Esophagus muscularis mucosa (tissue), 4 donors: ENCODE measurements at regions not wholly inside any gene's neighbourhood (a gene's known extent, or its start where the extent isn't known, plus 50 kb on each side); places are given as distances from the start of the nearest gene placed in this dataset.

Experiments
- DNase-seq: peaks from one replicate; pipeline ENCODE4 v3.0.0-alpha.2; 2017; ENCODE audit errors: extremely low spot score
- H3K27ac ChIP-seq, 4 donors: fragments of 200-600 bp; sonication (generic); replicated peaks in 1 of 4; 1 replicate in 3 of 4; 2 replicates in 1 of 4; pipeline ENCODE4 v1.5.1; 2016 to 2019; ENCODE audit warnings: mild to moderate bottlenecking in 1 of 4
- H3K27me3 ChIP-seq, 4 donors: fragments of 200-600 bp; sonication (generic); one replicate each; pipeline versions ENCODE4 v1.5.1 to v1.6.0; 2016 to 2019
- H3K36me3 ChIP-seq, 4 donors: fragments of 200-600 bp; sonication (generic); one replicate each; pipeline ENCODE4 v1.5.1; 2016 to 2019
- H3K4me1 ChIP-seq, 4 donors: fragments of 200-600 bp; sonication (generic); one replicate each; pipeline ENCODE4 v1.5.1; 2016 to 2019
- H3K4me3 ChIP-seq, 4 donors: fragments of 200-600 bp; sonication (generic); 1 replicate in 2 of 4; 2 replicates in 2 of 4; pipeline ENCODE4 v1.5.1; 2016 to 2019; ENCODE audit warnings: mild to moderate bottlenecking in 4 of 4, moderate library complexity in 1 of 4
- H3K9me3 ChIP-seq, 4 donors: fragments of 200-600 bp; sonication (generic); 1 replicate in 3 of 4; 2 replicates in 1 of 4; pipeline ENCODE4 v1.5.1; 2016 to 2019
- EP300 ChIP-seq: sonication (generic); formaldehyde crosslinking; IDR thresholded peaks from one replicate; pipeline ENCODE4 v1.6.1; 2017; ENCODE audit warnings: antibody characterized with exemption
- POLR2A ChIP-seq: fragments of 450-650 bp; IDR thresholded peaks from one replicate; pipeline ENCODE4 v1.6.1; 2017; ENCODE audit warnings: antibody characterized with exemption, moderate library complexity, mild to moderate bottlenecking, low read depth
- POLR2AphosphoS5 ChIP-seq, 2 donors: sonication (generic); formaldehyde crosslinking; IDR thresholded peaks; one replicate each; pipeline ENCODE4 v1.6.1; 2017; ENCODE audit warnings: antibody characterized with exemption in 2 of 2
- WGBS: methylation state at CpG from one replicate; pipeline ENCODE4 v1.1.5; 2018; 5-methylcytosine and 5-hydroxymethylcytosine counted together
- intact Hi-C: fragments of 100-400 bp; cut with DNase I; formaldehyde crosslinking; loops from one replicate; pipeline ENCODE4 v1.15.1; 2023
- TF ChIP-seq, protein P1 (sequence below), 3 experiments: fragments of 200-600 bp in 2 of 3; fragments of 450-650 bp in 1 of 3; sonication (generic) in 2 of 3; IDR thresholded peaks; one replicate each; pipeline ENCODE4 v1.5.1; 2017 to 2019; ENCODE audit warnings: antibody characterized with exemption in 3 of 3, mild to moderate bottlenecking in 2 of 3, moderate library complexity in 1 of 3

DNA sequence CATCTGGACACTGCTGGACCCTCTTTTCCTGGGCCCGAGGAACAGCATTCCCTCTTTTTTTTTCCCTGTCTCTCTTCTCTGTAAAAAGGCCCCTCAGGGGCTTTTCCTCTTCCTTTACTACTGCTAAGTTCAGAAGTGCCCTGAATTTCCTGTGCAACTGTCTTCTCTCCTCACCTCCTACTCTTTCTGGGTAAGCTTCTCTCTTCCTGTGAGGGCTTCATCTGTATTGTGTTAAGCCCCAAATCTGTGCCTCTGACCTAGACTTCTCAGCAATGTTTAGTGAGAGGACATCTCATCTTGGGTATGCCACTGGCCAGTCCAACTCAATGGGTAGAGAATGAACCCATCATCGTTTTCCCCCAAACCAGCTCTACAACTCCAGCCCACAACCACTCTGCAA is 174.2 kb downstream of the PTEN start:
- Histone ChIP-seq H3K27ac (no peak overlapping the region), H3K9me3 (no peaks in the 10 kb centered on the region), H3K27me3 (no peaks in the 10 kb centered on the region), H3K36me3 (no peaks in the 10 kb centered on the region), H3K4me1 (peaks cover 10 to 13% (median 13%) of the 10 kb centered on the region in 4 donors), H3K4me3 (no peak overlapping the region)
- intact Hi-C loops, result no loop called here
- TF ChIP-seq POLR2AphosphoS5 (IDR thresholded peaks at IDR 0.05), result no peak
- no peak for TF ChIP-seq EP300
- TF ChIP-seq, protein P1, sequence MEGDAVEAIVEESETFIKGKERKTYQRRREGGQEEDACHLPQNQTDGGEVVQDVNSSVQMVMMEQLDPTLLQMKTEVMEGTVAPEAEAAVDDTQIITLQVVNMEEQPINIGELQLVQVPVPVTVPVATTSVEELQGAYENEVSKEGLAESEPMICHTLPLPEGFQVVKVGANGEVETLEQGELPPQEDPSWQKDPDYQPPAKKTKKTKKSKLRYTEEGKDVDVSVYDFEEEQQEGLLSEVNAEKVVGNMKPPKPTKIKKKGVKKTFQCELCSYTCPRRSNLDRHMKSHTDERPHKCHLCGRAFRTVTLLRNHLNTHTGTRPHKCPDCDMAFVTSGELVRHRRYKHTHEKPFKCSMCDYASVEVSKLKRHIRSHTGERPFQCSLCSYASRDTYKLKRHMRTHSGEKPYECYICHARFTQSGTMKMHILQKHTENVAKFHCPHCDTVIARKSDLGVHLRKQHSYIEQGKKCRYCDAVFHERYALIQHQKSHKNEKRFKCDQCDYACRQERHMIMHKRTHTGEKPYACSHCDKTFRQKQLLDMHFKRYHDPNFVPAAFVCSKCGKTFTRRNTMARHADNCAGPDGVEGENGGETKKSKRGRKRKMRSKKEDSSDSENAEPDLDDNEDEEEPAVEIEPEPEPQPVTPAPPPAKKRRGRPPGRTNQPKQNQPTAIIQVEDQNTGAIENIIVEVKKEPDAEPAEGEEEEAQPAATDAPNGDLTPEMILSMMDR (IDR thresholded peaks at IDR 0.05), result no peak
- TF ChIP-seq POLR2A, result no peak
- DNase-seq, result no peak
- WGBS, result 81% methylated on average over 2 of the region's 2 CpGs

DNA sequence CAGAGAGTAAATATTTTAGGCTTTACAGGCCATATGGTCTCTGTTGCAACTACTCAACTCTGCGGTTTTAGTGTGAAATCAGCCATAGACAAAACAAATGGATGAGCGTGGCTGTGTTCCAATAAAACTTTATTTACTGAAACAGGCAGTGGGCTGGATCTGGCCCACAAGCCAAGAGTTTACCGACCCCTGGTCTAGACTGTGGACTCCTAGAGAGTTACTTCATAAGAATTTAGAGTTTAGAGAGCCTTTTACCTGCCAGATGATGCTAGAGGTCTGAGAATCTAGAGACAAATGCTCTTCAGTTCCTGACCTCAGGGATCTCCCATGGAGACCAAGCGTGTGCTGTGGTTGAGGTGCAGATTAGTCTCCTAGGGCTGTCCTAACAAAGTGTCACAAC is 174.8 kb downstream of the PTEN start:
- intact Hi-C loops, result no loop called here
- WGBS, result 68% methylated on average over 4 of the region's 4 CpGs
- no peak overlapping the region for H3K4me3 ChIP-seq
- no peaks in the 10 kb centered on the region for H3K27me3 ChIP-seq
- H3K27ac ChIP-seq, result no peak overlapping the region
- no peaks in the 10 kb centered on the region for H3K9me3 ChIP-seq
- TF ChIP-seq, protein P1 (IDR thresholded peaks at IDR 0.05), result no peak
- no peak for TF ChIP-seq POLR2AphosphoS5 (IDR thresholded peaks at IDR 0.05)
- TF ChIP-seq POLR2A, result no peak
- no peak for TF ChIP-seq EP300
- DNase-seq, result no peak
- H3K4me1 ChIP-seq, result peaks cover 10 to 13% (median 13%) of the 10 kb centered on the region in 4 donors
- H3K36me3 ChIP-seq, result no peaks in the 10 kb centered on the region

DNA sequence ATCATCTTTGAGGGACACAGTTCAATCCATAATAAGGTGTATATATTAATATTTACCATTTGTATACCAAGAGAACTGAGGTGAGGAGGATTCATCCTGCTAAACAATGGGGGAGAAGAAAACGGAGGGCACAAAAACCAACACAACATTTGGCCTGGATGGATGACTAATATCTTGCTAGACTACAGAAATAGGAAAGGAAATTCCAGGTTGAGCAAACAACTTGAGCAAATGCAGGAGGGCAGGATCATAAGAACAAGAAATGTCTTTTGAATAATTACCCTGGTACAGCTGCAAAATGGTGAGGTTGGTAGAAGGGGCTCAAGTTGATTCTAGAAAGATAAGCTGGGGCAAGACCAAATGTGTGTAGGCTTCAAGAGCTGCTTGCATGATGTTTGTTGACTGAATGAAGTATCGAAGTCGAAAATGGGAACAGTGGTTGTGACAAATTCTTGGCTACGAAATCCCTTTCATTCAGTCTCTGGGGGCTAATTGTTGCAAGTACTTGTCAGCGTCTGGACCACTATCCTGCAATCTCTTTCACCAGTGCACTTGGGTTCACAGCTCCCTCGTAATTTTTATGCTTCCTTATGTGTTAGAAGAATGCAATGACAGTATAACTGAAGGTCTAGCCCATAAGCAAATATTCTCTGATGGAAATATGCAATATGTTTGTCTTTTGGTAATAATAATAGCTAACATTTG is 176.2 kb downstream of the PTEN start:
- TF ChIP-seq POLR2A (no peak), POLR2AphosphoS5 (IDR thresholded peaks at IDR 0.05) (no peak), EP300 (no peak)
- TF ChIP-seq, protein P1 (IDR thresholded peaks at IDR 0.05), result no peak
- H3K9me3 ChIP-seq, result no peaks in the 10 kb centered on the region
- H3K27me3 ChIP-seq, result no peaks in the 10 kb centered on the region
- intact Hi-C loops, result no loop called here
- H3K27ac ChIP-seq, result no peak overlapping the region
- DNase-seq, result no peak
- WGBS, result 89% methylated on average over 6 of the region's 6 CpGs
- no peaks in the 10 kb centered on the region for H3K36me3 ChIP-seq
- H3K4me1 ChIP-seq, result peaks cover 10 to 13% (median 13%) of the 10 kb centered on the region in 4 donors
- H3K4me3 ChIP-seq, result no peak overlapping the region

DNA sequence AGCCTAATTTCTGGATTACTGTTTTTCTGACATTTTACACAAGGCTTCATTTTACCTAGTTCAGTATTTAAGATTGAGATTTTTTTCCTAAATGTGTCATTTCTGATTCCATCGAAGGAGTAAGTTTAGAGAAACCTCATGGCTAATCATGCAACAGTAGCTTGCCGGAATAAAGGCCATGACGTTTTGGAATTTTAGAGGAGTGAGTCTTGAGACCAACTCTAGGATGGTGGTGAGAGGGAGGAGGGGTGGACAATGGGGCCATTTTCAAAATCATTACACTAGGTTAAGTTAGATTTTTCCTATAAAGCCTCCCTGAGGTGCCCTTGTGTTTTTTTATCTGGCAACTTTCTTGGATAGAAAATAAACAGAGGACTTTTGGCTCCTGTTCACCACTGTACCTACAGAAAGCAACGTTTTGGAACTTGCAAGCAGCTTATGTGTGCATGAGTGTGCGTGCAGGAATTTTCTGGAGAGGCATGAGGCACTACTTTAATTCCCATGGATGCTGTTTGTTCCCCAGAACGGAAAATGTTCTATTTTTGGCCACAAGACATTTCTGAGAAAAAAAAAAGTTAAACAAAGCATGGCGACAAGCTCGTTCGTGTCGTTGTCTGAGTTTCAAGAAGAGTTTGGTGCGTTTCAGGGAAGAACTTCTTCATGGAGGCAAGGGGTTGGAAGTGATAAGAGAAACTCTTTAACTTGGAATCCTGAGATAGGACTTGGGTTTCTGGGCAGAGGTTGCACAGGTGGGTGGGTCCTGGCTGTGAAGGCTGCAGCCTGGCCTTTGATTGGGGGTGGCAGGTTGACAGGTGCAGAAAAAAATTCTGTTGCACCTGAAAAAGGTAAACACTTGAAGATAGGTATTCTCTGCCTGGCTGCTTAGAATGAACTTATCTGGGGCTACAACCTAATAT is 178.1 kb downstream of the PTEN start:
- H3K27me3 ChIP-seq, result no peaks in the 10 kb centered on the region
- no peak overlapping the region for H3K4me3 ChIP-seq
- TF ChIP-seq, protein P1 (IDR thresholded peaks at IDR 0.05), result no peak
- TF ChIP-seq POLR2A (no peak), POLR2AphosphoS5 (IDR thresholded peaks at IDR 0.05) (no peak), EP300 (no peak)
- no peak for DNase-seq
- no peaks in the 10 kb centered on the region for H3K36me3 ChIP-seq
- no peaks in the 10 kb centered on the region for H3K9me3 ChIP-seq
- peaks cover 10 to 18% (median 13%) of the 10 kb centered on the region in 4 donors for H3K4me1 ChIP-seq
- peak overlapping the region in 2 of 4 donors; percentile 25 to 52 for H3K27ac ChIP-seq
- intact Hi-C loops, result no loop called here
- WGBS, result 55% methylated on average over 11 of the region's 11 CpGs
